ENCODE measurements at regions not wholly inside any gene's neighbourhood (a gene's known extent, or its start where the extent isn't known, plus 50 kb on each side); places are given as distances from the start of the nearest gene placed in this dataset.

- Histone ChIP-seq H3K27me3 (no peaks in the 10 kb centered on the region), H3K9me3 (no peaks in the 10 kb centered on the region), H3K27ac (no peak overlapping the region), H3K4me3 (replicated peaks in 1 of 3) (no peak overlapping the region), H3K4me1 (no peaks in the 10 kb centered on the region), H3K36me3 (no peaks in the 10 kb centered on the region)
- TF ChIP-seq POLR2A (IDR thresholded peaks at IDR 0.05) = no peak
- TF ChIP-seq, protein P1, sequence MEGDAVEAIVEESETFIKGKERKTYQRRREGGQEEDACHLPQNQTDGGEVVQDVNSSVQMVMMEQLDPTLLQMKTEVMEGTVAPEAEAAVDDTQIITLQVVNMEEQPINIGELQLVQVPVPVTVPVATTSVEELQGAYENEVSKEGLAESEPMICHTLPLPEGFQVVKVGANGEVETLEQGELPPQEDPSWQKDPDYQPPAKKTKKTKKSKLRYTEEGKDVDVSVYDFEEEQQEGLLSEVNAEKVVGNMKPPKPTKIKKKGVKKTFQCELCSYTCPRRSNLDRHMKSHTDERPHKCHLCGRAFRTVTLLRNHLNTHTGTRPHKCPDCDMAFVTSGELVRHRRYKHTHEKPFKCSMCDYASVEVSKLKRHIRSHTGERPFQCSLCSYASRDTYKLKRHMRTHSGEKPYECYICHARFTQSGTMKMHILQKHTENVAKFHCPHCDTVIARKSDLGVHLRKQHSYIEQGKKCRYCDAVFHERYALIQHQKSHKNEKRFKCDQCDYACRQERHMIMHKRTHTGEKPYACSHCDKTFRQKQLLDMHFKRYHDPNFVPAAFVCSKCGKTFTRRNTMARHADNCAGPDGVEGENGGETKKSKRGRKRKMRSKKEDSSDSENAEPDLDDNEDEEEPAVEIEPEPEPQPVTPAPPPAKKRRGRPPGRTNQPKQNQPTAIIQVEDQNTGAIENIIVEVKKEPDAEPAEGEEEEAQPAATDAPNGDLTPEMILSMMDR (IDR thresholded peaks at IDR 0.05) = no peak
- intact Hi-C loops (cut with DNase I) = no loop called here
- DNase-seq = no peak
- WGBS, 2 donors = 93 to 94% methylated on average over 19 of the region's 19 CpGs
Observed at GRCh38 chr5:44974813-44975212, 166.1 kb downstream of the MRPS30 start.

DNA sequence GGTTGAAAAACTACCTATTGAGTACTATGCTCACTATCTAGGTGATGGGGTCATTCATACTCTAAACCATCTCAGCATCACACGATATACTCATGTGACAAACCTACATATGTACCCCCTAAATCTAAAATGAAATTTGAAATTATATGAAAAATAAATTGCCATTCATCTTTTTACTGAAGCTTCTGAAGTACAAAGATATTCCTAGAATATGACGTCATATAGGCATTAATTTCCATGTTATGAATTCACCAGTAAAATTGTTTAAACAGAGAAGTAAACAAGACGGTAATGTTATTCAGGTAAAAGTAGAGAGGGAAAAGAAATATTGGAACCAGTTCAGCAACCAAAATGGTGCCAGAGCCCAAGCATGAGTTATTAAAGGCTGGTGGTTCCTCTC, 173.0 kb downstream of the MRPS30 start:
- Histone ChIP-seq H3K4me1 (no peaks in the 10 kb centered on the region), H3K9me3 (no peaks in the 10 kb centered on the region), H3K27ac (no peak overlapping the region), H3K36me3 (no peaks in the 10 kb centered on the region), H3K27me3 (no peaks in the 10 kb centered on the region), H3K4me3 (replicated peaks in 1 of 3) (no peak overlapping the region)
- TF ChIP-seq, protein P1 (IDR thresholded peaks at IDR 0.05) = no peak
- TF ChIP-seq POLR2A (IDR thresholded peaks at IDR 0.05) = no peak
- 91 to 93% methylated on average over 3 of the region's 3 CpGs for WGBS, 2 donors
- intact Hi-C loops (cut with DNase I) = no loop called here
- no peak for DNase-seq

DNA sequence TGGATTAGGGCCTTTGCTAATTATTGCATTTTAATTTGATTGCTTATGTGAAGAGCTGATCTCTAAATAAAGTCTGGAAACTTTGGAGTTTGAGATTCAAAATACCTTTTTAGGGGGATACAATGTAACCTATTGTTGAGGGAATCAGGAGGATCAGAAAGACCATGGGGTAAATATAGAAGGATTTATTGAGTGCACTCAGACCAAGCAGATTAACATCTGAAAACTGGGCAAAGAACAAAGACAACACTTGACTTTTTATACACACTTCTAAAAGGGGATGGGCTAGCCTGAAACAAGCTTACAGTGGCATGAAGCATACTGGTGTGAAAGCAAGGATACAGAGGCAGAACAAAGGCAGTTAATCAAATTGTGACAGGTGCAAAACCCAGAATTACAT, 174.3 kb downstream of the MRPS30 start:
- DNase-seq = no peak
- Histone ChIP-seq H3K27me3 (no peaks in the 10 kb centered on the region), H3K36me3 (no peaks in the 10 kb centered on the region), H3K4me3 (replicated peaks in 1 of 3) (no peak overlapping the region), H3K27ac (no peak overlapping the region), H3K4me1 (peaks cover 0 to 8% of the 10 kb centered on the region in 2 donors), H3K9me3 (no peaks in the 10 kb centered on the region)
- no peak for TF ChIP-seq POLR2A (IDR thresholded peaks at IDR 0.05)
- TF ChIP-seq, protein P1 (IDR thresholded peaks at IDR 0.05) = no peak
- intact Hi-C loops (cut with DNase I) = no loop called here

- no peaks in the 10 kb centered on the region for H3K9me3 ChIP-seq
- peak; percentile 30 to 32 for DNase-seq
- H3K4me1 ChIP-seq = peaks cover 0 to 8% of the 10 kb centered on the region in 2 donors
- peak overlapping the region in 2 of 3 donors; percentile 38 to 72 for H3K27ac ChIP-seq
- H3K27me3 ChIP-seq = no peaks in the 10 kb centered on the region
- TF ChIP-seq, protein P1 (IDR thresholded peaks at IDR 0.05) = no peak
- TF ChIP-seq POLR2A (IDR thresholded peaks at IDR 0.05) = no peak
- no peaks in the 10 kb centered on the region for H3K36me3 ChIP-seq
- no peak overlapping the region for H3K4me3 ChIP-seq (replicated peaks in 1 of 3)
- intact Hi-C loops (cut with DNase I) = no loop called here
Observed at GRCh38 chr5:44987026-44987425, 178.3 kb downstream of the MRPS30 start.

GRCh38 chr5:44991693-44992092, 182.9 kb downstream of the MRPS30 start:
- WGBS, 2 donors = 77 to 81% methylated on average over 2 of the region's 2 CpGs
- TF ChIP-seq, protein P1 (IDR thresholded peaks at IDR 0.05) = no peak
- TF ChIP-seq POLR2A (IDR thresholded peaks at IDR 0.05) = no peak
- DNase-seq = no peak
- Histone ChIP-seq H3K27me3 (no peaks in the 10 kb centered on the region), H3K4me1 (peaks cover 0 to 8% of the 10 kb centered on the region in 2 donors), H3K36me3 (no peaks in the 10 kb centered on the region), H3K9me3 (no peaks in the 10 kb centered on the region), H3K27ac (no peak overlapping the region), H3K4me3 (replicated peaks in 1 of 3) (no peak overlapping the region)
- intact Hi-C loops (cut with DNase I) = no loop called here
